ENCODE measurements at regions not wholly inside any gene's neighbourhood (a gene's known extent, or its start where the extent isn't known, plus 50 kb on each side); places are given as distances from the start of the nearest gene placed in this dataset.

DNA sequence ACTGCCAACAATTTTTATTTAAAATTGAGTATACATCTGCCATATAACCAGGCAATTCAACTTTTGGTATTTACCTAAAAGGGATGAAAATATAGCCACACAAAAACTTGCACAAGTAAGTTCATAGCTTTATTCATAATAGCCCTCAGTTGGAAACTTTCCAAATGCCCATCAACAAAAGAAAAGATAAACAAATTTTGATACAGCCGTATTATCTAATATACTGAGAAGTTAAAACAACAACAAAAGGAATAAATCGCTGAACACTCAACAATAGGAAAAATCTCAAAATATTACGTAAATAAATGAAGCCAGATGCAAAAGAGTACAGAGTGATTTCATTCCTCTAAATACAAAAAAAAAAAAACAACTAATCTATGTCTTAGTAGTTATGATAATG, 399.2 kb upstream of the SEMA3D start:
- TF ChIP-seq, protein P1, sequence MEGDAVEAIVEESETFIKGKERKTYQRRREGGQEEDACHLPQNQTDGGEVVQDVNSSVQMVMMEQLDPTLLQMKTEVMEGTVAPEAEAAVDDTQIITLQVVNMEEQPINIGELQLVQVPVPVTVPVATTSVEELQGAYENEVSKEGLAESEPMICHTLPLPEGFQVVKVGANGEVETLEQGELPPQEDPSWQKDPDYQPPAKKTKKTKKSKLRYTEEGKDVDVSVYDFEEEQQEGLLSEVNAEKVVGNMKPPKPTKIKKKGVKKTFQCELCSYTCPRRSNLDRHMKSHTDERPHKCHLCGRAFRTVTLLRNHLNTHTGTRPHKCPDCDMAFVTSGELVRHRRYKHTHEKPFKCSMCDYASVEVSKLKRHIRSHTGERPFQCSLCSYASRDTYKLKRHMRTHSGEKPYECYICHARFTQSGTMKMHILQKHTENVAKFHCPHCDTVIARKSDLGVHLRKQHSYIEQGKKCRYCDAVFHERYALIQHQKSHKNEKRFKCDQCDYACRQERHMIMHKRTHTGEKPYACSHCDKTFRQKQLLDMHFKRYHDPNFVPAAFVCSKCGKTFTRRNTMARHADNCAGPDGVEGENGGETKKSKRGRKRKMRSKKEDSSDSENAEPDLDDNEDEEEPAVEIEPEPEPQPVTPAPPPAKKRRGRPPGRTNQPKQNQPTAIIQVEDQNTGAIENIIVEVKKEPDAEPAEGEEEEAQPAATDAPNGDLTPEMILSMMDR (IDR thresholded peaks at IDR 0.05; ENCODE audit: low read depth, low read length, poor library complexity, severe bottlenecking), result no peak
- TF ChIP-seq EZH2phosphoT487 (IDR thresholded peaks at IDR 0.05; ENCODE audit: borderline replicate concordance, low read length), result no peak
